K562 (cell line): ENCODE measurements at regions not wholly inside any gene's neighbourhood (a gene's known extent, or its start where the extent isn't known, plus 50 kb on each side); places are given as distances from the start of the nearest gene placed in this dataset.

Experiments used
- ATAC-seq: fragments of 200-7000 bp; cut with Tn5 transposase; 3 replicates; pipeline ENCODE4 v1.9.1; 2020; ENCODE audit warnings: moderate library complexity
- BruUV-seq: library from RNA; stranded (reverse); fragments of 400-500 nt; replicated peaks from 2 replicates; lab custom pipeline; 2021; lab: Mats Ljungman, UMichigan
- CTCF ChIA-PET: fragments of 300-600 bp; formaldehyde crosslinking; extraction: SDS; loops from one replicate; lab custom pipeline; 2021; ENCODE audit warnings: low intra/inter-chr PET ratio; lab: Yijun Ruan, JAX
- POLR2A ChIA-PET: fragments of 300-600, 350-650 bp; sonication (Branson Sonifier 250); formaldehyde crosslinking; extraction: SDS; loops from one replicate; lab custom pipeline; 2021; ENCODE audit warnings: antibody characterized with exemption, inconsistent platforms; lab: Yijun Ruan, JAX
- DNase-seq, 4 experiments: peaks; one replicate each; pipeline versions ENCODE4 v3.0.0 to v3.0.0-alpha.2; 2011 to 2018; ENCODE audit warnings: low spot score in 3 of 4, mixed read lengths in 3 of 4; ENCODE audit errors: extremely low read depth in 1 of 4
- FAIRE-seq: peaks from 2 replicates; lab custom pipeline; 2011; peaks lifted over from hg19 to GRCh38; lab: Jason Lieb, UNC
- H2AFZ ChIP-seq: 2 replicates; pipeline ENCODE4 v1.6.0; 2011; ENCODE audit warnings: low read depth, low read length, control low read depth, inconsistent platforms
- H3K27ac ChIP-seq: fragments of 200-600 bp; 3 replicates; pipeline ENCODE4 v1.8.0; 2011; ENCODE audit warnings: low read depth, mild to moderate bottlenecking, control low read depth, inconsistent platforms, low read length, moderate library complexity, mixed read lengths; ENCODE audit errors: extremely low read depth
- H3K27me3 ChIP-seq, 2 experiments: fragments of 300-600 bp in 1 of 2; 2 replicates in 1 of 2; 3 replicates in 1 of 2; pipeline versions ENCODE4 v1.6.0 to v1.8.0; 2011; ENCODE audit warnings: inconsistent platforms in 2 of 2, low read length in 2 of 2, mild to moderate bottlenecking in 1 of 2, mixed read lengths in 1 of 2, moderate library complexity in 1 of 2; ENCODE audit not compliant: control insufficient read depth in 2 of 2, insufficient read depth in 2 of 2
- H3K36me3 ChIP-seq: fragments of 300-600 bp; 3 replicates; pipeline ENCODE4 v1.8.0; 2011; ENCODE audit warnings: mild to moderate bottlenecking, low read length, inconsistent platforms; ENCODE audit not compliant: control insufficient read depth, insufficient read depth
- H3K4me1 ChIP-seq, 2 experiments: fragments of 200-600 bp in 1 of 2; replicated peaks in 1 of 2; 2 replicates in 1 of 2; 3 replicates in 1 of 2; pipeline versions ENCODE4 v1.5.1 to v1.8.0; 2011; ENCODE audit warnings: inconsistent platforms in 2 of 2, low read length in 2 of 2, mild to moderate bottlenecking in 1 of 2, mixed read lengths in 1 of 2, moderate library complexity in 1 of 2; ENCODE audit not compliant: control insufficient read depth in 2 of 2, insufficient read depth in 2 of 2
- H3K4me2 ChIP-seq: 2 replicates; pipeline ENCODE4 v1.6.1; 2011; ENCODE audit warnings: low read length, control low read depth, inconsistent platforms, mixed read lengths; ENCODE audit not compliant: insufficient read depth
- H3K4me3 ChIP-seq: fragments of 200-600 bp; sonication (generic), shearing (Covaris generic); 2 replicates; pipeline ENCODE4 v1.5.1; 2016; ENCODE audit warnings: control low read depth, inconsistent platforms
- H3K79me2 ChIP-seq: fragments of 200-600 bp; 3 replicates; pipeline ENCODE4 v1.8.0; 2011; ENCODE audit warnings: low read length, inconsistent platforms; ENCODE audit not compliant: control insufficient read depth, insufficient read depth
- H3K9ac ChIP-seq, 2 experiments: 2 replicates each; pipeline versions ENCODE4 v1.6.0 to v1.6.1; 2011; ENCODE audit warnings: low read depth in 2 of 2, low read length in 2 of 2, control low read depth in 1 of 2, inconsistent platforms in 1 of 2, mild to moderate bottlenecking in 1 of 2, mixed read lengths in 1 of 2; ENCODE audit not compliant: insufficient read depth in 1 of 2
- H3K9me1 ChIP-seq: one replicate; pipeline ENCODE4 v1.6.0; 2011; ENCODE audit warnings: inconsistent platforms, mild to moderate bottlenecking, low read length, moderate library complexity; ENCODE audit not compliant: control insufficient read depth, insufficient read depth
- H3K9me3 ChIP-seq: replicated peaks from 2 replicates; pipeline ENCODE4 v1.5.1; 2011; ENCODE audit warnings: low read depth, low read length, inconsistent platforms; ENCODE audit not compliant: control insufficient read depth, insufficient read depth
- H4K20me1 ChIP-seq: replicated peaks from 2 replicates; pipeline ENCODE4 v1.6.1; 2011; ENCODE audit warnings: low read length, inconsistent platforms, mixed read lengths; ENCODE audit not compliant: control insufficient read depth, insufficient read depth
- BACH1 ChIP-seq: fragments of 200-800 bp; sonication (Bioruptor generic); IDR thresholded peaks from 2 replicates; pipeline ENCODE4 v1.6.1; 2016; ENCODE audit warnings: missing genetic modification characterization, missing compliant biosample characterization
- CBX3 ChIP-seq, 2 experiments: IDR thresholded peaks; 1 replicate in 1 of 2; 2 replicates in 1 of 2; pipeline ENCODE4 v1.6.1; 2012; ENCODE audit warnings: inconsistent platforms in 2 of 2, low read length in 2 of 2, borderline replicate concordance in 1 of 2, control low read depth in 1 of 2
- FIP1L1 ChIP-seq: fragments of 200-400 bp; formaldehyde crosslinking; IDR thresholded peaks from 2 replicates; pipeline ENCODE4 v1.6.1; 2018; ENCODE audit warnings: mild to moderate bottlenecking, low read depth, low read length; ENCODE audit not compliant: poor library complexity, severe bottlenecking
- GABPB1 ChIP-seq: sonication (generic); formaldehyde crosslinking; IDR thresholded peaks from 2 replicates; pipeline ENCODE4 v1.8.0; 2022; ENCODE audit warnings: mild to moderate bottlenecking, missing genetic modification reagents
- KDM1A ChIP-seq, 2 experiments: fragments of 450-650 bp; IDR thresholded peaks; 2 replicates each; pipeline ENCODE4 v1.6.1; 2016; ENCODE audit warnings: mild to moderate bottlenecking in 2 of 2
- POLR3A ChIP-seq: IDR thresholded peaks from 2 replicates; pipeline ENCODE4 v1.6.1; 2011; ENCODE audit warnings: borderline replicate concordance, mild to moderate bottlenecking, moderate library complexity; ENCODE audit not compliant: insufficient read length, insufficient read depth; ENCODE audit errors: extremely low read depth
- POLR3G ChIP-seq: IDR thresholded peaks from 2 replicates; pipeline ENCODE4 v1.6.1; 2011; ENCODE audit not compliant: insufficient read length, insufficient replicate concordance; ENCODE audit errors: extremely low read depth
- RHOXF2B ChIP-seq: fragments of 250-450 bp; sonication (Bioruptor Pico); conservative IDR thresholded peaks from 2 replicates; pipeline ENCODE4 v1.5.1; 2021
- SMAD1 ChIP-seq: fragments of 150-350 bp; IDR thresholded peaks from 2 replicates; pipeline ENCODE4 v1.6.1; 2014; ENCODE audit warnings: low read length, low read depth; ENCODE audit not compliant: partially characterized antibody
- SUPT5H ChIP-seq: fragments of 450-650 bp; IDR thresholded peaks from 2 replicates; pipeline ENCODE4 v1.6.1; 2016
- ZNF778 ChIP-seq: fragments of 450-650 bp; formaldehyde crosslinking; IDR thresholded peaks from 2 replicates; pipeline ENCODE4 v1.4.0; 2020; ENCODE audit warnings: mild to moderate bottlenecking, moderate library complexity
- WGBS: fragments of 100-300 bp; shearing (Covaris generic); methylation state at CpG from one replicate; pipeline ENCODE4 v1.1.6; 2016; ENCODE audit warnings: low coverage, mixed read lengths; ENCODE audit not compliant: insufficient coverage; ENCODE audit errors: missing lambda C conversion rate; 5-methylcytosine and 5-hydroxymethylcytosine counted together
- in situ Hi-C: fragments of 300-500 bp; cut with MboI; formaldehyde crosslinking; loops from 4 replicates; pipeline ENCODE4 v1.15.0; 2018; ENCODE audit warnings: inconsistent platforms, mixed read lengths
- intact Hi-C: fragments of 100-400 bp; cut with micrococcal nuclease; formaldehyde crosslinking; loops from 2 replicates; pipeline ENCODE4 v1.14.2; 2022
- TF ChIP-seq, protein P1 (sequence below): fragments of 250-450 bp; sonication (Bioruptor Pico); IDR thresholded peaks from 2 replicates; pipeline ENCODE4 v1.9.0; 2021; ENCODE audit warnings: mild to moderate bottlenecking

DNA sequence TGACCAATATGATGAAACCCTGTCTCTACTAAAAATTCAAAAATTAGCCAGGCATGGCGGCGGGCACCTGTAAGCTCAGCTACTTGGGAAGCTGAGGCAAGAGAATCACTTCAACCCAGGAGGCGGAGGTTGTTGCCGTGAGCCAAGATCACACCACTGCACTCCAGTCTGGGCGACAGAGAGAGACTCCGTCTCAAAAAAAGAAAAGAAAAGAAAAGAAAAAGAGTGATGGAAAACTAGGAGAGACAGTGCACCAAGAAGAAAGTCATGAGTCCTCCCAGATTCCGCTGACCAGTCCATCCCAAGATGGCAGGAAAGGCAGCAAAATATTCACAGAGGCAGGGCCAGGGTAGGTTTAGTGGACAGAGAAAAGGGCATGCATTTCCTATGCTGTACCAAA, 226.9 kb downstream of the ASMT start:
- ATAC-seq (no peak), FAIRE-seq (no peak), DNase-seq (no peak)
- Histone ChIP-seq H3K9me1 (no peaks in the 10 kb centered on the region), H3K4me2 (no peak overlapping the region), H3K36me3 (no peaks in the 10 kb centered on the region), H4K20me1 (no peaks in the 10 kb centered on the region), H3K9ac (no peak overlapping the region), H3K9me3 (no peaks in the 10 kb centered on the region), H3K4me1 (no peaks in the 10 kb centered on the region), H3K79me2 (no peaks in the 10 kb centered on the region), H3K4me3 (no peak overlapping the region), H3K27ac (no peak overlapping the region), H3K27me3 (peaks cover 0 to 3% of the 10 kb centered on the region in 2 experiments; a peak in 1 of 5 replicates), H2AFZ (no peak overlapping the region)
- POLR2A ChIA-PET: no interaction called here
- TF ChIP-seq RHOXF2B (no peak), KDM1A (IDR thresholded peaks at IDR 0.05) (no peak), POLR3G (no peak), GABPB1 (CRISPR knock-in tag) (no peak), SMAD1 (no peak), SUPT5H (no peak), POLR3A (no peak), ZNF778 (CRISPR knock-in tag) (no peak), CBX3 (IDR thresholded peaks at IDR 0.05; ENCODE audit: borderline replicate concordance in 1 of 2, low read length in 2 of 2) (no peak), FIP1L1 (no peak), BACH1 (tag) (no peak)
- TF ChIP-seq, protein P1, sequence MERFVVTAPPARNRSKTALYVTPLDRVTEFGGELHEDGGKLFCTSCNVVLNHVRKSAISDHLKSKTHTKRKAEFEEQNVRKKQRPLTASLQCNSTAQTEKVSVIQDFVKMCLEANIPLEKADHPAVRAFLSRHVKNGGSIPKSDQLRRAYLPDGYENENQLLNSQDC (CRISPR knock-in tag): no peak
- no TSS peak for BruUV-seq
- intact Hi-C loops (no loop called here), in situ Hi-C loops (no loop called here)
- WGBS: 15% methylated on average over 4 of the region's 7 CpGs
- CTCF ChIA-PET: no interaction called here
